ENCODE measurements at regions not wholly inside any gene's neighbourhood (a gene's known extent, or its start where the extent isn't known, plus 50 kb on each side); places are given as distances from the start of the nearest gene placed in this dataset.

DNA sequence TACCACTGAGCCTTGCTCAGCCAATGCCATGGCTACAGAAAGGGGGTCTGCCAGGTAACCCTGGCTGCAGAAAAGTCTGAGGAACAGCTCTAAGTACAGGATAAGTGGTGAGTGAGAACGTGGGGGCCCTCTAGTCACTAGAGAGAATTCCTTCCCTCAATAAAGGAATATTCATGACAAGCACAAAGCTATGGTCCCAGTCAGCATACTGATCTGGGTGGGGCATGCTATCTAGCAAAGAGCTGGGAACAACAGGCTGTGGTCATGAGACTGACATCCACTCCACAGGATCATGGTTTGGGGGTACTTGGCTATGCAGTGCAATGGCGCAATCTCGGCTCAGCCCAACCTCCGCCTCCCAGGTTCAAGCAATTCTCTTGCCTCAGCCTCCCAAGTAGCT lies 140.4 kb downstream of the MTHFS start:
- DNase-seq (ENCODE audit: extremely low read depth, insufficient read length), result no peak
- Histone ChIP-seq H3K27me3 (replicated peaks; ENCODE audit: control insufficient read depth, insufficient read depth, low read length) (no peaks in the 10 kb centered on the region; the same call in 1 of the 2 replicates), H3K4me3 (replicated peaks; ENCODE audit: low read depth, low read length) (no peak overlapping the region), H3K36me3 (ENCODE audit: control insufficient read depth, insufficient read depth, low read length) (no peaks in the 10 kb centered on the region)
- no peak for TF ChIP-seq CTCF (IDR thresholded peaks at IDR 0.05; ENCODE audit: insufficient read depth, low read length, poor library complexity, severe bottlenecking)

DNA sequence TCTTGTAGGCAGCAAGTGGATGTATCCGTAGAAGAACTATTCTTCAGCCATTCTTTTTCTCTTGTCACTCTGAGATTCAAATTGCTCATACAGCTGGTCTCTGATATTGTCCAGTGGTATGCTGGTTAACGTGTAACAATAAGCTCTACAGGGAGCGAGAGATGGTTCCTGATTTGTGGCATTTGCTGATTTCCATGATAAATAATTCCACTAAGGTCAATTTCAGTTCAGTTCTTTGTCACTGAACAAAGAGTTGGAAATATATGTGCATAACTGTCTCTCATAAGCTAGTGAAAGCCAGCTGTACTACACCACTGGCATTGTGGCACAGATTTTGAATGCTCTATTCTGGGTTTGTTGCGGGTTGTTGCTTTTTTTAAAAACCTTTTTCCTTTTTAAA lies 131.7 kb downstream of the MTHFS start:
- H3K27me3 ChIP-seq (replicated peaks; ENCODE audit: control insufficient read depth, insufficient read depth, low read length), result no peaks in the 10 kb centered on the region
- no peak for TF ChIP-seq CTCF (IDR thresholded peaks at IDR 0.05; ENCODE audit: insufficient read depth, low read length, poor library complexity, severe bottlenecking)
- DNase-seq (ENCODE audit: extremely low read depth, insufficient read length), result no peak
- H3K4me3 ChIP-seq (replicated peaks; ENCODE audit: low read depth, low read length), result no peak overlapping the region
- H3K36me3 ChIP-seq (ENCODE audit: control insufficient read depth, insufficient read depth, low read length), result no peaks in the 10 kb centered on the region

GRCh38 chr15:79769069-79769481 lies 127.7 kb downstream of the MTHFS start:
- TF ChIP-seq CTCF (IDR thresholded peaks at IDR 0.05; ENCODE audit: insufficient read depth, low read length, poor library complexity, severe bottlenecking), result peak; percentile 67
- DNase-seq (ENCODE audit: extremely low read depth, insufficient read length), result no peak
- Histone ChIP-seq H3K27me3 (replicated peaks; ENCODE audit: control insufficient read depth, insufficient read depth, low read length) (no peaks in the 10 kb centered on the region), H3K4me3 (replicated peaks; ENCODE audit: low read depth, low read length) (no peak overlapping the region), H3K36me3 (ENCODE audit: control insufficient read depth, insufficient read depth, low read length) (no peaks in the 10 kb centered on the region)

DNA sequence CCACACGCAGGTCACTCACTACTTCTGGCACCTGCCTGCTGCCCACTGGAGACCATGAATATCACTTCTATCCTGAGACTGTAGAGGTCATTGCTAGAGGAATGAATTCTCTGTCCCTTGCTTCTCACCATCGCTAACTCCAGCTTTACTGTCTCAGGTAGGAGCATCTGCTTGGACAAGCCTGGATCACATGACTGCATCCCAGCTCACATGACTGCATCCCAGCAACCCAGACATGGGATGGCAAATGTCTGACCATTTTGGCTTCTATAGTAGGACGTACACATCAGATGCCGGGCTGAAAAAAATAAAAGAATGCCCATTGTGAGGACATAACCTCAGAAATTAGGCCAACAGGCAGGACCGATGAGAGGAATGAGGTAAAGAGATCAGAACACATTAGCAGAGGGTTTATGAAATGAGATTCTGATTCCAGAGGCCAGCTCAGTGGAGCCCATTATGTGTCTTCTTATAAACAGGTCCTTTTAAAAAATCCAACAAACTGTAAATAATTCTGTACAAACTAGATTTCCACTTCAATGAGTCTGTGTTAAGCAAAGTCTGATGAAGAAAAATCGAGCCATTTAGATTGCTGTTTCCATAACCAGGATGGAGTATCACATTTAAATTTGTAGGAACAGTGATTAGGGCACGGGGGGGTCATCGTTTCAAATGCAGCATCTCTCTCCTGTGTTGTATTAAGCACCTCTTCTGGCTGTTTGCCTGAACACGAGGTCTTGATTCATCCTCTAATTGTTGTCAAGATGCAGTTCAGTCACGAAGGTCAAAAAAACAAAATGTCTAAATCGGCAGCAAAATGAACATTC lies 126.7 kb downstream of the MTHFS start:
- Histone ChIP-seq H3K36me3 (ENCODE audit: control insufficient read depth, insufficient read depth, low read length) (no peaks in the 10 kb centered on the region), H3K4me3 (replicated peaks; ENCODE audit: low read depth, low read length) (no peak overlapping the region), H3K27me3 (replicated peaks; ENCODE audit: control insufficient read depth, insufficient read depth, low read length) (no peaks in the 10 kb centered on the region)
- no peak for DNase-seq (ENCODE audit: extremely low read depth, insufficient read length)
- TF ChIP-seq CTCF (IDR thresholded peaks at IDR 0.05; ENCODE audit: insufficient read depth, low read length, poor library complexity, severe bottlenecking), result no peak

DNA sequence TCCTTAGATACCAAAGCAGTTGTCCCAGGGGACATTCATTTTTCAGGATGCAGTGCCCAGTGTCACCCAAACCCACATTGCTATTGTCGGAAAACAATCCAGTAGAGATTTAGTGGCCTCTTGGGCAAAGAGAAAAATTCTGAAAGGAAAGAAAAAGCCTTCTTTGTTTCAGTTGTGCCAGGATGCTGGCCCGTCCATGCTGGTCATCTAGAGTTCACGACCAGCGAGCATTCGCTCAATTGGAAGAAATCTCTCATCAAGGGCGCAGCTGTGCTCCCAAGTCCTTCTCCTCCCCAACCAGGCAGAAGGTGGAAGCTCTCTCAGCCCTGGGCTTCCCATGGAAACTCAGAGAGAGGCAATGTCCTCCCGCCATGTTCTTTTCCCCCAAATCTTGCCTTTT lies 123.7 kb downstream of the MTHFS start:
- no peak overlapping the region for H3K4me3 ChIP-seq (replicated peaks; ENCODE audit: low read depth, low read length)
- H3K36me3 ChIP-seq (ENCODE audit: control insufficient read depth, insufficient read depth, low read length), result no peaks in the 10 kb centered on the region
- no peak for TF ChIP-seq CTCF (IDR thresholded peaks at IDR 0.05; ENCODE audit: insufficient read depth, low read length, poor library complexity, severe bottlenecking)
- no peaks in the 10 kb centered on the region for H3K27me3 ChIP-seq (replicated peaks; ENCODE audit: control insufficient read depth, insufficient read depth, low read length)
- no peak for DNase-seq (ENCODE audit: extremely low read depth, insufficient read length)
